ENCODE measurements at regions not wholly inside any gene's neighbourhood (a gene's known extent, or its start where the extent isn't known, plus 50 kb on each side); places are given as distances from the start of the nearest gene placed in this dataset.

DNA sequence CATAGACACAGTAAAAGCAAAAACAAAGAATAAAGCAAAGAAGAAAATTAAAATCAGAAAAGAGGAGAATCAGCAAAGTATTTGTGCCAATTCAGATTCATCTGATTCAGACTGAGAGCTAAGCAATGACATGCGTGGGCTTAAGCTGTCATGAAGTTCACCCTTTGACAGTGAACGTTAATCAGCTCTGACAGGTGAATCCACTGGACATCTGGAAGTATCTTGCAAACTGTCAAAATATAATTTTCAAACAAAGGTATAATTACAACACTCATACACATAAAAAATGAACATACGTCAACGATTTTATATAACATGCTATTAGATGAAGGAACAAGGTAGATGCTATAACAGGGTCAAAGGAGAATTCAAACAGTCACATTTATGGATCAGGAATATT, 596.3 kb upstream of the SALL1 start:
- Histone ChIP-seq H4K20me1 (ENCODE audit: insufficient read depth, low read length) (no peaks in the 10 kb centered on the region), H3K27ac (ENCODE audit: low read depth, low read length) (no peak overlapping the region), H3K4me3 (ENCODE audit: insufficient read depth, low read length) (no peak overlapping the region), H3K4me2 (ENCODE audit: insufficient read depth, low read length) (no peak overlapping the region), H3K36me3 (ENCODE audit: insufficient read depth, low read length) (no peaks in the 10 kb centered on the region), H3K79me2 (ENCODE audit: insufficient read depth, low read length) (no peaks in the 10 kb centered on the region), H3K9me3 (ENCODE audit: low read depth, low read length) (no peaks in the 10 kb centered on the region), H3K4me1 (ENCODE audit: insufficient read depth, low read length) (no peaks in the 10 kb centered on the region), H3K27me3 (ENCODE audit: insufficient read depth, low read length) (no peaks in the 10 kb centered on the region), H2AFZ (ENCODE audit: low read length) (no peak overlapping the region)
- TF ChIP-seq, protein P1, sequence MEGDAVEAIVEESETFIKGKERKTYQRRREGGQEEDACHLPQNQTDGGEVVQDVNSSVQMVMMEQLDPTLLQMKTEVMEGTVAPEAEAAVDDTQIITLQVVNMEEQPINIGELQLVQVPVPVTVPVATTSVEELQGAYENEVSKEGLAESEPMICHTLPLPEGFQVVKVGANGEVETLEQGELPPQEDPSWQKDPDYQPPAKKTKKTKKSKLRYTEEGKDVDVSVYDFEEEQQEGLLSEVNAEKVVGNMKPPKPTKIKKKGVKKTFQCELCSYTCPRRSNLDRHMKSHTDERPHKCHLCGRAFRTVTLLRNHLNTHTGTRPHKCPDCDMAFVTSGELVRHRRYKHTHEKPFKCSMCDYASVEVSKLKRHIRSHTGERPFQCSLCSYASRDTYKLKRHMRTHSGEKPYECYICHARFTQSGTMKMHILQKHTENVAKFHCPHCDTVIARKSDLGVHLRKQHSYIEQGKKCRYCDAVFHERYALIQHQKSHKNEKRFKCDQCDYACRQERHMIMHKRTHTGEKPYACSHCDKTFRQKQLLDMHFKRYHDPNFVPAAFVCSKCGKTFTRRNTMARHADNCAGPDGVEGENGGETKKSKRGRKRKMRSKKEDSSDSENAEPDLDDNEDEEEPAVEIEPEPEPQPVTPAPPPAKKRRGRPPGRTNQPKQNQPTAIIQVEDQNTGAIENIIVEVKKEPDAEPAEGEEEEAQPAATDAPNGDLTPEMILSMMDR (IDR thresholded peaks at IDR 0.05; ENCODE audit: extremely low read depth, low read depth, low read length) = no peak
- no peak for DNase-seq (ENCODE audit: insufficient read length, low spot score, missing footprints)

DNA sequence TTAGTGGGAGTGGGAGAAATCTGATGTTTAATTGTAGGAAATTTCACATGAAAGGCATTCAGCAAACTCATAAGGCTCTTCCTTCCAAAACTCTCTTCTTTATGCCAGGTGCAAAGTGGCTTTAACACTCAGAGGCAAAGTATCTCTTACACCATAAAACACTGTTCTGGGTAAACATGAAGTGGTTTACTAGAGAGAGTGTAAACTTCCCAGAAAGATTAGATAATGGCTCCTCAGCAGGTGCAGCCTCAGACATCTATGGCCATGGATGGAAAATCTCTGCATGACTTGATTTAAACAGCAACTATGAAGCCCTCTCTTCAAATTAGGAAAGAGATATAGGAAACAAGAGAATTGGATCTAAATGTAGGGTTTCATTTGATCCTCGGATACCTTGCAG, 583.1 kb upstream of the SALL1 start:
- H3K9me3 ChIP-seq (ENCODE audit: low read depth, low read length) = no peaks in the 10 kb centered on the region
- no peaks in the 10 kb centered on the region for H4K20me1 ChIP-seq (ENCODE audit: insufficient read depth, low read length)
- no peaks in the 10 kb centered on the region for H3K4me1 ChIP-seq (ENCODE audit: insufficient read depth, low read length)
- DNase-seq (ENCODE audit: insufficient read length, low spot score, missing footprints) = no peak
- H3K27me3 ChIP-seq (ENCODE audit: insufficient read depth, low read length) = no peaks in the 10 kb centered on the region
- no peak overlapping the region for H3K4me2 ChIP-seq (ENCODE audit: insufficient read depth, low read length)
- no peak overlapping the region for H2AFZ ChIP-seq (ENCODE audit: low read length)
- no peak overlapping the region for H3K27ac ChIP-seq (ENCODE audit: low read depth, low read length)
- TF ChIP-seq, protein P1 (IDR thresholded peaks at IDR 0.05; ENCODE audit: extremely low read depth, low read depth, low read length) = no peak
- no peak overlapping the region for H3K4me3 ChIP-seq (ENCODE audit: insufficient read depth, low read length)
- H3K79me2 ChIP-seq (ENCODE audit: insufficient read depth, low read length) = no peaks in the 10 kb centered on the region
- no peaks in the 10 kb centered on the region for H3K36me3 ChIP-seq (ENCODE audit: insufficient read depth, low read length)

DNA sequence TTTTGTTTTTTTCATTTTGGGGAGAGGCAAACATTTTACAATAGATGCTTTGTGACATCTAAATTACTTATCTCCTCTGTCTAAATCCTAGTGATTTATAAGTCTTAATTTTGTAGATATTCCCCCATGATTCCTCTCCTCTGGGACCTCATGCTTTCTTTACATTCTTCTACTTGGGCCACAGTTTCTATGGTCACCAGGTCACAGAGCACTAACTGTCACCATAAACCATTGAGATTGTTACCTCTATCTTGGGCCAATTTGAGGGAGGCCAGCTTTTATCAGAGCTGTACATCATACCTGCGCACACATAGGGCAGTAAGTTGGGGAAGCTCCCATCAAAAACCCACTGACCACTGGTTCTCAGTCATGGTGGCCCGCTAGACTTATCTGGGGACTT, 582.1 kb upstream of the SALL1 start:
- no peak overlapping the region for H3K4me2 ChIP-seq (ENCODE audit: insufficient read depth, low read length)
- no peaks in the 10 kb centered on the region for H4K20me1 ChIP-seq (ENCODE audit: insufficient read depth, low read length)
- H3K27ac ChIP-seq (ENCODE audit: low read depth, low read length) = no peak overlapping the region
- H2AFZ ChIP-seq (ENCODE audit: low read length) = no peak overlapping the region
- H3K79me2 ChIP-seq (ENCODE audit: insufficient read depth, low read length) = no peaks in the 10 kb centered on the region
- TF ChIP-seq, protein P1 (IDR thresholded peaks at IDR 0.05; ENCODE audit: extremely low read depth, low read depth, low read length) = no peak
- no peaks in the 10 kb centered on the region for H3K27me3 ChIP-seq (ENCODE audit: insufficient read depth, low read length)
- no peaks in the 10 kb centered on the region for H3K9me3 ChIP-seq (ENCODE audit: low read depth, low read length)
- no peaks in the 10 kb centered on the region for H3K36me3 ChIP-seq (ENCODE audit: insufficient read depth, low read length)
- no peak for DNase-seq (ENCODE audit: insufficient read length, low spot score, missing footprints)
- no peaks in the 10 kb centered on the region for H3K4me1 ChIP-seq (ENCODE audit: insufficient read depth, low read length)
- no peak overlapping the region for H3K4me3 ChIP-seq (ENCODE audit: insufficient read depth, low read length)

DNA sequence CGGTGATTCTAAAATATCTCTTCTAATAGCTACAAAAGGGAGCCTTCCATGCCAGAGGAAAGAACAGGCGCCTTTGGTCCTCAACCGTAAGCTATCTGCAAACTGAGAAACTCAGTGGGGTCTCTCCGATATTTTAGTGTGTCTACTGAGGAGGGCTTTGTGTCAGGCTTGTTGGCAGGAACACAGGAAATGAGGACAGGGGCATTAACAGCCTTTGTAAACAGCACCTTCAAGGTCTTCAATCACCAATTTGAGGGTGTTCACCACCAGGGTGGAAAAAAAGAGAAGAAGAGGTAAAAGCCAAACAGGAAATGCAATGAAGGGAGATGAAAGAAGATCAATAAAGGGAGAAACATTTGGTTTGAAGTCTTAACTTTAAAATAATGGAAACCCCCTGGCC, 580.1 kb upstream of the SALL1 start:
- no peak overlapping the region for H3K4me3 ChIP-seq (ENCODE audit: insufficient read depth, low read length)

More for the DNA sequence above, 580.1 kb upstream of the SALL1 start:
- H3K4me2 ChIP-seq (ENCODE audit: insufficient read depth, low read length) = no peak overlapping the region
- TF ChIP-seq, protein P1 (IDR thresholded peaks at IDR 0.05; ENCODE audit: extremely low read depth, low read depth, low read length) = no peak
- no peaks in the 10 kb centered on the region for H3K9me3 ChIP-seq (ENCODE audit: low read depth, low read length)
- H3K27ac ChIP-seq (ENCODE audit: low read depth, low read length) = no peak overlapping the region
- DNase-seq (ENCODE audit: insufficient read length, low spot score, missing footprints) = no peak
- H3K79me2 ChIP-seq (ENCODE audit: insufficient read depth, low read length) = no peaks in the 10 kb centered on the region
- no peaks in the 10 kb centered on the region for H3K27me3 ChIP-seq (ENCODE audit: insufficient read depth, low read length)
- no peaks in the 10 kb centered on the region for H3K4me1 ChIP-seq (ENCODE audit: insufficient read depth, low read length)
- no peaks in the 10 kb centered on the region for H3K36me3 ChIP-seq (ENCODE audit: insufficient read depth, low read length)
- H2AFZ ChIP-seq (ENCODE audit: low read length) = no peak overlapping the region
- H4K20me1 ChIP-seq (ENCODE audit: insufficient read depth, low read length) = no peaks in the 10 kb centered on the region
